ENCODE measurements at regions not wholly inside any gene's neighbourhood (a gene's known extent, or its start where the extent isn't known, plus 50 kb on each side); places are given as distances from the start of the nearest gene placed in this dataset.
A peak's percentile ranks its signal among the peaks of the same experiment; 100 is the strongest.

DNA sequence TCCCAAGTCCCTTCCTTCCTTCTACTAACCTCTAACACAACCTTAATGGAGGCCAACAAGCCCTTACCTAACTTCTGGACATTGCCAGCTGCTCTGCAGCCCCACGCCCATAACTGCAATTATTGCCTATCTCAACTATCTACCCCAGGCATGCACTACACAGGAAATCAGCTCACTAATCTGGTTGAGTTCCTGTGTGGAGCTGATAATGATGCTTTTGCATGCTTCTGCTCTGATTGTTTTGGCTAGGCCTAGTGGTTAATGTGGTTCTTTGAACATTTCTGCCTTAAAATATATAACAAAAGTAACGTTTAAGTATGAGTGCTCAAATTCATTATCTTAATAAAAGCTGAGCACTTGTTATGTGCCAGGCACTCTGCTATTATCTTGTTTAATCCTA is 463.9 kb downstream of the MFSD1 start:
- no peak for ATAC-seq
- H3K27me3 ChIP-seq, result no peaks in the 10 kb centered on the region
- no peak overlapping the region for H3K27ac ChIP-seq
- no peaks in the 10 kb centered on the region for H3K36me3 ChIP-seq
- no peak overlapping the region for H3K4me3 ChIP-seq
- 61 to 76% methylated on average over 2 of the region's 2 CpGs for WGBS, 2 donors (ENCODE audit: low coverage in 1 of 2)
- TF ChIP-seq POLR2AphosphoS5 (IDR thresholded peaks at IDR 0.05) (no peak), POLR2A (IDR thresholded peaks at IDR 0.05) (no peak), EP300 (IDR thresholded peaks at IDR 0.05) (no peak)
- TF ChIP-seq, protein P1, sequence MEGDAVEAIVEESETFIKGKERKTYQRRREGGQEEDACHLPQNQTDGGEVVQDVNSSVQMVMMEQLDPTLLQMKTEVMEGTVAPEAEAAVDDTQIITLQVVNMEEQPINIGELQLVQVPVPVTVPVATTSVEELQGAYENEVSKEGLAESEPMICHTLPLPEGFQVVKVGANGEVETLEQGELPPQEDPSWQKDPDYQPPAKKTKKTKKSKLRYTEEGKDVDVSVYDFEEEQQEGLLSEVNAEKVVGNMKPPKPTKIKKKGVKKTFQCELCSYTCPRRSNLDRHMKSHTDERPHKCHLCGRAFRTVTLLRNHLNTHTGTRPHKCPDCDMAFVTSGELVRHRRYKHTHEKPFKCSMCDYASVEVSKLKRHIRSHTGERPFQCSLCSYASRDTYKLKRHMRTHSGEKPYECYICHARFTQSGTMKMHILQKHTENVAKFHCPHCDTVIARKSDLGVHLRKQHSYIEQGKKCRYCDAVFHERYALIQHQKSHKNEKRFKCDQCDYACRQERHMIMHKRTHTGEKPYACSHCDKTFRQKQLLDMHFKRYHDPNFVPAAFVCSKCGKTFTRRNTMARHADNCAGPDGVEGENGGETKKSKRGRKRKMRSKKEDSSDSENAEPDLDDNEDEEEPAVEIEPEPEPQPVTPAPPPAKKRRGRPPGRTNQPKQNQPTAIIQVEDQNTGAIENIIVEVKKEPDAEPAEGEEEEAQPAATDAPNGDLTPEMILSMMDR (IDR thresholded peaks at IDR 0.05), result no peak
- H3K4me1 ChIP-seq, result no peaks in the 10 kb centered on the region
- no peaks in the 10 kb centered on the region for H3K9me3 ChIP-seq

DNA sequence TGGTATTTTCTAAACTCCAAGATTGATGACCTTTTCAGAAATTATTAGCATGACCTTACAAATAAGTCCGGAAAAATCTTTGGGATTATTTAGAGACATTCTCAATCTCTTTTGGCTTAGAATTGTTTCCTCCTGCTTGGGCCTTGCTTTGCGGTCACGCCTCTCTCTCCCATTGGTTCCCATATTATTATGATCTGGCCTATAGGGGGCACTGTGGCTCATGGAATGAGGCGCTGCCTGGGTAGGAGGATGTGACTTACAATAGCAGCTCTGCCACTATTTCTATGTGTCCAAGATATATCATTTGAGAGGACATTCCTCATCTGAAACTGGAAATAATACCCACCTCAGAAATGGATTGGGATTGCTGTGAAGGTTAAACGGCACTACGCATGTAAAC is 464.9 kb downstream of the MFSD1 start:
- Histone ChIP-seq H3K27me3 (no peaks in the 10 kb centered on the region), H3K4me1 (no peaks in the 10 kb centered on the region), H3K27ac (no peak overlapping the region), H3K36me3 (no peaks in the 10 kb centered on the region), H3K9me3 (no peaks in the 10 kb centered on the region), H3K4me3 (no peak overlapping the region)
- 58 to 80% methylated on average over 6 of the region's 6 CpGs for WGBS, 2 donors (ENCODE audit: low coverage in 1 of 2)
- TF ChIP-seq, protein P1 (IDR thresholded peaks at IDR 0.05), result peak in 1 of 4 experiments; percentile 16
- TF ChIP-seq POLR2AphosphoS5 (IDR thresholded peaks at IDR 0.05), result no peak
- no peak for TF ChIP-seq POLR2A (IDR thresholded peaks at IDR 0.05)
- ATAC-seq, result no peak

DNA sequence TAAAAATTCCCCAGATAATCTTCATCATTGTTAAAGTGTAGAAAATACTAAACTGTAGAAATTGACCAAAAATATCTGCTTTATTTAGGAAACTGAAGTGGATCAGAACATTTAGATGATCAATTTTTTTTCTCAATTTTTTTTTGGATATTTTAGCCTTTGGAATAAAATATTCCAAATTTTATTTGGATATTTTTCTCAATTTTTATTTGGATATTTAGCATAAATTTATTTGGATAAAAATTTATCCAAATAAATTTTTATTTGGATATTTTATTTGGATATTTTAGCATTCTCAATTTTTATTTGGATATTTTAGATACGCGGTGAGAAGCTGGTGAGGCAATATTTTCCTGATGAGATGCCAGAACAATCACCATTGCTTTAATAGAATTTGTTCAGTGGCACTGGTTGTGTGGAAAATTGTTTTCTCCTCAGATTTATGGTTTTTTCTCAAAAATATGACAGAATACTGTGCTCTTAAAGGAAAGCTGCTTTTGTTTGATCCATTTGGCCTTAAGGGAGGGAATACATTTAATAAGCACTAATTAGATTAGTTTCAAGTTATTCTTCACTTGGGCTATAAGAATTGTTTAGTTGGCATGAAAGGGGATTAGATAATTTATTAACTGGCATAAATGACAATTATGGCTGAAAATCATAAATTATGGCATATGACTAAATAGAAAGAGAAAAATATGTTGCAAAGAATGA is 470.1 kb downstream of the MFSD1 start:
- Histone ChIP-seq H3K4me3 (no peak overlapping the region), H3K27me3 (no peaks in the 10 kb centered on the region), H3K27ac (no peak overlapping the region), H3K4me1 (no peaks in the 10 kb centered on the region), H3K36me3 (no peaks in the 10 kb centered on the region), H3K9me3 (no peaks in the 10 kb centered on the region)
- WGBS, 2 donors (ENCODE audit: low coverage in 1 of 2), result 60 to 75% methylated on average over 2 of the region's 2 CpGs
- TF ChIP-seq, protein P1 (IDR thresholded peaks at IDR 0.05), result no peak
- ATAC-seq, result no peak

DNA sequence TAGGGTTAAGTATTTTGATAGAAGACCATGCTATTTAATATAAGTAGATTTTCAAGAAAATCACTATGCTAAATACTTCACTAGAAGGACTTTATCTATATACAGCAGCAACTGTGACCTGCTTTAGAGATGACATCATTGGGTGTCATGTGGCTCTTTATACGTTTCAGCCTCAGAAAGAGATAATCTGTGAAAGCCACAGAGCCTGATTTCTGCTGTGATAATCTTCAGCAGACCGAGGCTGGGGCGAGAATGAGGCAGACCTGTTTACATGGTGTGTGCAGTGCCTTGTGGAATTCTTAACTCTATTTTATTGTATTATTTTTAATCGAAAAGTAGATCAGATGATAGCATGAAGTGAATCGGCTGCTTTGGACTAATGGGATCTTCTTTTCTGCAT is 471.2 kb downstream of the MFSD1 start:
- no peak for ATAC-seq
- Histone ChIP-seq H3K4me1 (no peaks in the 10 kb centered on the region), H3K36me3 (no peaks in the 10 kb centered on the region), H3K4me3 (no peak overlapping the region), H3K27ac (no peak overlapping the region), H3K27me3 (no peaks in the 10 kb centered on the region), H3K9me3 (no peaks in the 10 kb centered on the region)
- TF ChIP-seq EP300 (IDR thresholded peaks at IDR 0.05), result no peak
- no peak for TF ChIP-seq POLR2AphosphoS5 (IDR thresholded peaks at IDR 0.05)
- no peak for TF ChIP-seq POLR2A (IDR thresholded peaks at IDR 0.05)
- TF ChIP-seq, protein P1 (IDR thresholded peaks at IDR 0.05), result no peak
- WGBS, 2 donors (ENCODE audit: low coverage in 1 of 2), result 55 to 65% methylated on average over 5 of the region's 5 CpGs

DNA sequence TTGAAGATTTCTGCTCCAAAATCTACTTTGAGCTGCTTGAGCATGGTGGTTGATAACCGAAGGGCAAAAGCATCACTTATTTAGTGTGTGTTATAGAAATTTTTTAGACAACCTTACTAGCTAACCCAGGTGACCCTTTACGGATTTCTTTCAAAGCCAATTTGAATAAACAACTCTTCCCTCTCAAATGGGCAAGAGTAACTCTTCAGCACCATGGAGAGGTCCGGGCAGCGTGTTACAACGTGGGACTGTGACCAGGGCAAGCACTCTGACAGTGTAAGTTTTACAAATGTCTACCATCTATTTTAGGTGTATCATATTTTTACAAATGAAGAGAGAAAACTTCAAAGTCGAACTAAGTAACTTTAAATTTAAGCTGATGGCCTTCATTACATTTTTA is 471.8 kb downstream of the MFSD1 start:
- Histone ChIP-seq H3K4me3 (no peak overlapping the region), H3K27me3 (no peaks in the 10 kb centered on the region), H3K36me3 (no peaks in the 10 kb centered on the region), H3K9me3 (no peaks in the 10 kb centered on the region), H3K4me1 (no peaks in the 10 kb centered on the region), H3K27ac (no peak overlapping the region)
- WGBS, 2 donors (ENCODE audit: low coverage in 1 of 2), result 1 to 2% methylated on average over 5 to 6 of the region's 6 CpGs
- no peak for ATAC-seq
- TF ChIP-seq POLR2A (IDR thresholded peaks at IDR 0.05) (no peak), POLR2AphosphoS5 (IDR thresholded peaks at IDR 0.05) (no peak), EP300 (IDR thresholded peaks at IDR 0.05) (no peak)
- TF ChIP-seq, protein P1 (IDR thresholded peaks at IDR 0.05), result no peak

Measured in gastroesophageal sphincter (tissue), 4 donors.